ENCODE measurements at regions not wholly inside any gene's neighbourhood (a gene's known extent, or its start where the extent isn't known, plus 50 kb on each side); places are given as distances from the start of the nearest gene placed in this dataset.

DNA sequence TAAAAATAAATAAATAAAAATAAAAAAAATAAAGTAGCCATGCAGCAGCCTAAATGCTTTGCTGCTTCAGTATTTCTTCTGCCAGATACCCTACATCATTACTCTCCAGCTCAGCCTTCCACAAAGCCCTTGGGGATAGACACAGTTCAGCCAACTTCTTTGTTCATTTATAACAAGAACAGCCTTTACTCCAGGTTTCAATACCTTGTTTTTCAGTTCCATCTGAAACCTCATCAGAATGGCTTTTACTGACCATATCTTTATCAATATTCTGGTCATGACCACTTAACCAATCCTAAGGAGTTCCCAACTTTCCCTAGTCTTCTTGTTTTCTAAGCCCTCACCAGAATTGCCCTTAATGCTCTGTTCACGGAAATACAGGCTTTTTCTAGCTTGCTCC is 128.3 kb upstream of the MED14 start:
- ATAC-seq: no peak
- no peaks in the 10 kb centered on the region for H3K9me3 ChIP-seq
- ChIA-PET CTCF (no interaction called here), POLR2A (no interaction called here)
- DNase-seq (ENCODE audit: low read depth in 1 of 2, low spot score in 1 of 2): no peak
- no peak overlapping the region for H3K4me3 ChIP-seq
- peaks cover 14% of the 10 kb centered on the region for H3K4me1 ChIP-seq
- no peak overlapping the region for H3K27ac ChIP-seq
- H3K4me2 ChIP-seq: no peak overlapping the region
- peak; percentile 43 for FAIRE-seq
- TF ChIP-seq RCOR1 (IDR thresholded peaks at IDR 0.05; ENCODE audit: low read depth, low read length): no peak
- TF ChIP-seq HOXB13 (CRISPR knock-in tag; IDR thresholded peaks at IDR 0.05; ENCODE audit: low read depth): no peak
- no peak for TF ChIP-seq TFCP2L1 (CRISPR knock-in tag; IDR thresholded peaks at IDR 0.05)
- TF ChIP-seq, protein P1, sequence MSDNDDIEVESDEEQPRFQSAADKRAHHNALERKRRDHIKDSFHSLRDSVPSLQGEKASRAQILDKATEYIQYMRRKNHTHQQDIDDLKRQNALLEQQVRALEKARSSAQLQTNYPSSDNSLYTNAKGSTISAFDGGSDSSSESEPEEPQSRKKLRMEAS (IDR thresholded peaks at IDR 0.05): no peak
- TF ChIP-seq HDAC2 (IDR thresholded peaks at IDR 0.05): no peak
- TF ChIP-seq PHF8 (IDR thresholded peaks at IDR 0.05; ENCODE audit: borderline replicate concordance, low read depth): no peak
- TF ChIP-seq, protein P2, sequence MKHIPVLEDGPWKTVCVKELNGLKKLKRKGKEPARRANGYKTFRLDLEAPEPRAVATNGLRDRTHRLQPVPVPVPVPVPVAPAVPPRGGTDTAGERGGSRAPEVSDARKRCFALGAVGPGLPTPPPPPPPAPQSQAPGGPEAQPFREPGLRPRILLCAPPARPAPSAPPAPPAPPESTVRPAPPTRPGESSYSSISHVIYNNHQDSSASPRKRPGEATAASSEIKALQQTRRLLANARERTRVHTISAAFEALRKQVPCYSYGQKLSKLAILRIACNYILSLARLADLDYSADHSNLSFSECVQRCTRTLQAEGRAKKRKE (CRISPR knock-in tag; IDR thresholded peaks at IDR 0.05; ENCODE audit: low read depth): no peak
- no peak for TF ChIP-seq NFE2L2 (conservative IDR thresholded peaks at IDR 0.05; ENCODE audit: low read length)
- no peak for TF ChIP-seq SREBF2 (IDR thresholded peaks at IDR 0.05)
- no peak for TF ChIP-seq ZSCAN20 (CRISPR knock-in tag; IDR thresholded peaks at IDR 0.05)
- 85% methylated on average over 1 of the region's 1 CpG for WGBS (ENCODE audit: missing lambda C conversion rate)

DNA sequence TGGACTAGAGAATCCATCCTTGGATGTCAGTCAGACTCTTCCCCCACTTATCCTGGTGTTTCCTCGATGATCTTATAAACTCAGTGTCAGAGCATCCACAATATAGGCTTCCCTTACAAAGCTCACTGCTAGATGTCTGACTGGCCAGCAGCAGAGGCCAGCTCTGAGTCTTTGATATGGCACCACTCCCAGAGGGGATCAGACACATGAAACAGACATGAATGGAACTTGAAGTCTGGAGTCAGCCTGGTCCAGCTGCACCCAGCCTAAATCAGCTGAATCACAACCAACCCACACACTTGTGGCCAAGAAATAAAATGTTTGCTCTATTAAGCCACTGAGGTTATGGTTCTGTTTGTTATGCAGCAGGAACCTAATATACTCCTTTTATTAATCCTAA is 129.6 kb upstream of the MED14 start:
- ATAC-seq (no peak), FAIRE-seq (no peak), DNase-seq (ENCODE audit: low read depth in 1 of 2, low spot score in 1 of 2) (no peak)
- Histone ChIP-seq H3K4me1 (peaks cover 14% of the 10 kb centered on the region), H3K9me3 (0 out of 3 replicates have a peak, but pooled peaks cover 3% of the 10 kb centered on the region), H3K4me3 (no peak overlapping the region), H3K27ac (no peak overlapping the region), H3K4me2 (no peak overlapping the region)
- POLR2A ChIA-PET: no interaction called here
- TF ChIP-seq HDAC2 (IDR thresholded peaks at IDR 0.05) (no peak), KDM5A (IDR thresholded peaks at IDR 0.05) (no peak), HEYL (CRISPR knock-in tag; IDR thresholded peaks at IDR 0.05) (no peak), MYC (IDR thresholded peaks at IDR 0.05; ENCODE audit: borderline replicate concordance, low read length) (no peak), SMC3 (IDR thresholded peaks at IDR 0.05) (no peak), SREBF2 (IDR thresholded peaks at IDR 0.05) (no peak), EP300 (IDR thresholded peaks at IDR 0.05) (no peak), POLR2A (IDR thresholded peaks at IDR 0.05; ENCODE audit: low read length) (no peak), CHD4 (IDR thresholded peaks at IDR 0.05; ENCODE audit: borderline replicate concordance) (no peak), JUNB (IDR thresholded peaks at IDR 0.05) (no peak), EHMT2 (IDR thresholded peaks at IDR 0.05; ENCODE audit: low read depth) (no peak)
- TF ChIP-seq, protein P3, sequence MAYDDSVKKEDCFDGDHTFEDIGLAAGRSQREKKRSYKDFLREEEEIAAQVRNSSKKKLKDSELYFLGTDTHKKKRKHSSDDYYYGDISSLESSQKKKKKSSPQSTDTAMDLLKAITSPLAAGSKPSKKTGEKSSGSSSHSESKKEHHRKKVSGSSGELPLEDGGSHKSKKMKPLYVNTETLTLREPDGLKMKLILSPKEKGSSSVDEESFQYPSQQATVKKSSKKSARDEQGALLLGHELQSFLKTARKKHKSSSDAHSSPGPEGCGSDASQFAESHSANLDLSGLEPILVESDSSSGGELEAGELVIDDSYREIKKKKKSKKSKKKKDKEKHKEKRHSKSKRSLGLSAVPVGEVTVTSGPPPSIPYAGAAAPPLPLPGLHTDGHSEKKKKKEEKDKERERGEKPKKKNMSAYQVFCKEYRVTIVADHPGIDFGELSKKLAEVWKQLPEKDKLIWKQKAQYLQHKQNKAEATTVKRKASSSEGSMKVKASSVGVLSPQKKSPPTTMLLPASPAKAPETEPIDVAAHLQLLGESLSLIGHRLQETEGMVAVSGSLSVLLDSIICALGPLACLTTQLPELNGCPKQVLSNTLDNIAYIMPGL (CRISPR knock-in tag; IDR thresholded peaks at IDR 0.05; ENCODE audit: borderline replicate concordance): no peak
- TF ChIP-seq, protein P4, sequence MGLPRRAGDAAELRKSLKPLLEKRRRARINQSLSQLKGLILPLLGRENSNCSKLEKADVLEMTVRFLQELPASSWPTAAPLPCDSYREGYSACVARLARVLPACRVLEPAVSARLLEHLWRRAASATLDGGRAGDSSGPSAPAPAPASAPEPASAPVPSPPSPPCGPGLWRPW (IDR thresholded peaks at IDR 0.05): no peak
- TF ChIP-seq, protein P5, sequence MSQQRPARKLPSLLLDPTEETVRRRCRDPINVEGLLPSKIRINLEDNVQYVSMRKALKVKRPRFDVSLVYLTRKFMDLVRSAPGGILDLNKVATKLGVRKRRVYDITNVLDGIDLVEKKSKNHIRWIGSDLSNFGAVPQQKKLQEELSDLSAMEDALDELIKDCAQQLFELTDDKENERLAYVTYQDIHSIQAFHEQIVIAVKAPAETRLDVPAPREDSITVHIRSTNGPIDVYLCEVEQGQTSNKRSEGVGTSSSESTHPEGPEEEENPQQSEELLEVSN (IDR thresholded peaks at IDR 0.05; ENCODE audit: borderline replicate concordance, low read depth): no peak
- TF ChIP-seq, protein P6, sequence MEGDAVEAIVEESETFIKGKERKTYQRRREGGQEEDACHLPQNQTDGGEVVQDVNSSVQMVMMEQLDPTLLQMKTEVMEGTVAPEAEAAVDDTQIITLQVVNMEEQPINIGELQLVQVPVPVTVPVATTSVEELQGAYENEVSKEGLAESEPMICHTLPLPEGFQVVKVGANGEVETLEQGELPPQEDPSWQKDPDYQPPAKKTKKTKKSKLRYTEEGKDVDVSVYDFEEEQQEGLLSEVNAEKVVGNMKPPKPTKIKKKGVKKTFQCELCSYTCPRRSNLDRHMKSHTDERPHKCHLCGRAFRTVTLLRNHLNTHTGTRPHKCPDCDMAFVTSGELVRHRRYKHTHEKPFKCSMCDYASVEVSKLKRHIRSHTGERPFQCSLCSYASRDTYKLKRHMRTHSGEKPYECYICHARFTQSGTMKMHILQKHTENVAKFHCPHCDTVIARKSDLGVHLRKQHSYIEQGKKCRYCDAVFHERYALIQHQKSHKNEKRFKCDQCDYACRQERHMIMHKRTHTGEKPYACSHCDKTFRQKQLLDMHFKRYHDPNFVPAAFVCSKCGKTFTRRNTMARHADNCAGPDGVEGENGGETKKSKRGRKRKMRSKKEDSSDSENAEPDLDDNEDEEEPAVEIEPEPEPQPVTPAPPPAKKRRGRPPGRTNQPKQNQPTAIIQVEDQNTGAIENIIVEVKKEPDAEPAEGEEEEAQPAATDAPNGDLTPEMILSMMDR (IDR thresholded peaks at IDR 0.05): no peak
- WGBS (ENCODE audit: missing lambda C conversion rate): 58% methylated on average over 1 of the region's 1 CpG
- CTCF ChIA-PET: no interaction called here

Data from A549 (cell line).